SH-SY5Y (cell line): ENCODE measurements at regions not wholly inside any gene's neighbourhood (a gene's known extent, or its start where the extent isn't known, plus 50 kb on each side); places are given as distances from the start of the nearest gene placed in this dataset.

Experiments used
- GATA2 ChIP-seq: IDR thresholded peaks from 2 replicates; pipeline ENCODE4 v1.6.1; 2011; ENCODE audit warnings: mild to moderate bottlenecking, low read depth, low read length
- GATA3 ChIP-seq: IDR thresholded peaks from 2 replicates; pipeline ENCODE4 v1.6.1; 2011; ENCODE audit warnings: low read depth, mild to moderate bottlenecking, low read length, moderate library complexity

GRCh38 chr10:34010891-34011290 is 676.4 kb upstream of the NRP1 start:
- TF ChIP-seq GATA3 (no peak), GATA2 (no peak)
